ENCODE measurements at regions not wholly inside any gene's neighbourhood (a gene's known extent, or its start where the extent isn't known, plus 50 kb on each side); places are given as distances from the start of the nearest gene placed in this dataset.

DNA sequence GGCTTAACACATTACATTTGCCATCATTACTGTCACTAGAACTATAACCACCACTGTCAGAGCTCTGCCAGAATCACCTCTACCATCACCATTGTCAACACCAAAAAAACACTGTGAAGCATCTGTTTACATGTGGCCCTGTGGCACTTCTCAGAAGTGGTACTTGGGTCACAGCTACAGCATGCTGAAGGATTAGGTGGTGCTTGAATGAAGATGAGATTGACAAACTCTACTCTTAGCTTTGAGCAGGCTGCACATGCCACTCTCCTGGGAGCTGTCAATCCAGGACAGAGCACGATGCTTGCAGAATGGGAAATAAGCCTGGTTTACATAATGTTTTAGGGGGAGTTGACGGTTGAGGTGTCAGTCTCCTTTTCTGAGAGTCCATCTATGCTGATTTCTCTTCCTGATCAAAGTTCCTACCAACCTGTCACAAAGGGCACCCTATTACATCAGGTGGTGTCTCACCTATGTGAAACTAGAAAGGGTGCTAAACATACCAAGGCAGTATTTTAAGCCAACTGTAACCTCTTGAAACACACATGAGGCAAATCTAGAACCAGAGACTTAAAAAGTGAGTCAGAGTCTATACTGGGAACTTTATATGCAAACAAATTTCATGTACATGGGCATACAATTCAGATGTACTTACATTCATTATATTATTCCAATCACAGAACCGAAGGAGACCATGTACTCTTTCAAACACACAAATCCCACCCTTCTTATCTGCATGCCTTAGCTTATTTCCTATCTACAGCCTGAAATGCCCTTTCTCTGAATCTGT is 258.7 kb downstream of the EMP1 start:
- TF ChIP-seq, protein P1, sequence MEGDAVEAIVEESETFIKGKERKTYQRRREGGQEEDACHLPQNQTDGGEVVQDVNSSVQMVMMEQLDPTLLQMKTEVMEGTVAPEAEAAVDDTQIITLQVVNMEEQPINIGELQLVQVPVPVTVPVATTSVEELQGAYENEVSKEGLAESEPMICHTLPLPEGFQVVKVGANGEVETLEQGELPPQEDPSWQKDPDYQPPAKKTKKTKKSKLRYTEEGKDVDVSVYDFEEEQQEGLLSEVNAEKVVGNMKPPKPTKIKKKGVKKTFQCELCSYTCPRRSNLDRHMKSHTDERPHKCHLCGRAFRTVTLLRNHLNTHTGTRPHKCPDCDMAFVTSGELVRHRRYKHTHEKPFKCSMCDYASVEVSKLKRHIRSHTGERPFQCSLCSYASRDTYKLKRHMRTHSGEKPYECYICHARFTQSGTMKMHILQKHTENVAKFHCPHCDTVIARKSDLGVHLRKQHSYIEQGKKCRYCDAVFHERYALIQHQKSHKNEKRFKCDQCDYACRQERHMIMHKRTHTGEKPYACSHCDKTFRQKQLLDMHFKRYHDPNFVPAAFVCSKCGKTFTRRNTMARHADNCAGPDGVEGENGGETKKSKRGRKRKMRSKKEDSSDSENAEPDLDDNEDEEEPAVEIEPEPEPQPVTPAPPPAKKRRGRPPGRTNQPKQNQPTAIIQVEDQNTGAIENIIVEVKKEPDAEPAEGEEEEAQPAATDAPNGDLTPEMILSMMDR (IDR thresholded peaks at IDR 0.05): no peak
- TF ChIP-seq POLR2AphosphoS5 (IDR thresholded peaks at IDR 0.05): no peak

Data from breast epithelium (tissue), 3 donors.